ENCODE measurements at regions not wholly inside any gene's neighbourhood (a gene's known extent, or its start where the extent isn't known, plus 50 kb on each side); places are given as distances from the start of the nearest gene placed in this dataset.

DNA sequence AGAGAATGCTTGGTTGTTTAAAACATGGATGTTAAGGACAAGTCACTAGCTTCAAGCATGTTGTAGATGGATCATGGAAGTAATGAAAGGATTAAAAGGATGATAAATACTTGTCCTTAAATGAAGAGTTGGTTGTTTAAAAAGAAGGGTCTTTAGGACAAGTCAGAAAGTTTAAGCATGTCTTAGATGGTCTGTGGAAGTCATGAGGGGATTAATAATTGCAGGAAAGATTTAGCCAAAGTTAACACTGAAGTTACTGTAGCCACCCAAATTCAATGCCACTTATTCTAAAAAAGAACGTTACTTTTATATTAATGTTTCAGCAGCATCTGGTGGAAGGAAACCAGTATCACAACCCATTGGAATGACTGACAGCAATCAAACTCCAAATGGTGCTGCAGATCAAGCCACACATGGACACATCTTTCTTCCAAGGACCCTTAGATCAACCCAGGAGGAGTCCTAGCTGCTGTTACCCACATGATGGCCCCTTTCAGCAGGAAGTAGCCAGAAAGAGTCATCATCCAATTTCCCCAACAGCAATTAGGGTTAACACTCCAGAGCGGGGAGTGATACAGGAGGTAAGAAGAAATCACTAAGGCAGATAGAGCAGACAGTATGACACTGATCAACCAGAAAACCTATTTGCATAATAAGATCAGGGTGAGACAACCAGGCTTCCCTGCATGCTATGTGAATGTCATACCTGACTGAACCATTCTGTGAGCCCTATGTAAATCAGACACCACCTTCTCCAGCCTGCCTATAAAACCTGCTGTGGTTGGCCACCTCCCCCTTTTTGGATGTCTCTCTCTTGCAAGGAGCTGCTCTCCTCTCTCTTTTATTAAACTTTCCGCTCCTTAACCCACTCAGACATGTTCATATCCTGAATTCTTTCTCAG lies 88.4 kb upstream of the GNAZ start:
- TF ChIP-seq, protein P1, sequence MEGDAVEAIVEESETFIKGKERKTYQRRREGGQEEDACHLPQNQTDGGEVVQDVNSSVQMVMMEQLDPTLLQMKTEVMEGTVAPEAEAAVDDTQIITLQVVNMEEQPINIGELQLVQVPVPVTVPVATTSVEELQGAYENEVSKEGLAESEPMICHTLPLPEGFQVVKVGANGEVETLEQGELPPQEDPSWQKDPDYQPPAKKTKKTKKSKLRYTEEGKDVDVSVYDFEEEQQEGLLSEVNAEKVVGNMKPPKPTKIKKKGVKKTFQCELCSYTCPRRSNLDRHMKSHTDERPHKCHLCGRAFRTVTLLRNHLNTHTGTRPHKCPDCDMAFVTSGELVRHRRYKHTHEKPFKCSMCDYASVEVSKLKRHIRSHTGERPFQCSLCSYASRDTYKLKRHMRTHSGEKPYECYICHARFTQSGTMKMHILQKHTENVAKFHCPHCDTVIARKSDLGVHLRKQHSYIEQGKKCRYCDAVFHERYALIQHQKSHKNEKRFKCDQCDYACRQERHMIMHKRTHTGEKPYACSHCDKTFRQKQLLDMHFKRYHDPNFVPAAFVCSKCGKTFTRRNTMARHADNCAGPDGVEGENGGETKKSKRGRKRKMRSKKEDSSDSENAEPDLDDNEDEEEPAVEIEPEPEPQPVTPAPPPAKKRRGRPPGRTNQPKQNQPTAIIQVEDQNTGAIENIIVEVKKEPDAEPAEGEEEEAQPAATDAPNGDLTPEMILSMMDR (conservative IDR thresholded peaks at IDR 0.05; ENCODE audit: low read length) = no peak
- no peak for TF ChIP-seq EZH2phosphoT487 (IDR thresholded peaks at IDR 0.05; ENCODE audit: borderline replicate concordance)
